Testis (tissue), 2 donors: ENCODE measurements at regions not wholly inside any gene's neighbourhood (a gene's known extent, or its start where the extent isn't known, plus 50 kb on each side); places are given as distances from the start of the nearest gene placed in this dataset.

ENCODE experiments used
- DNase-seq: peaks from one replicate; pipeline ENCODE4 v3.0.0-alpha.2; 2019
- H3K27ac ChIP-seq, 2 donors: fragments of 200-600 bp; sonication (generic); one replicate each; pipeline ENCODE4 v1.5.1; 2019
- H3K27me3 ChIP-seq: fragments of 200-600 bp; sonication (generic); one replicate; pipeline ENCODE4 v1.5.1; 2019
- H3K36me3 ChIP-seq: fragments of 200-600 bp; sonication (generic); one replicate; pipeline ENCODE4 v1.5.1; 2017; ENCODE audit warnings: low read depth; ENCODE audit errors: missing control alignments
- H3K4me1 ChIP-seq: fragments of 200-600 bp; sonication (generic); one replicate; pipeline ENCODE4 v1.5.1; 2019
- H3K4me3 ChIP-seq, 2 donors: fragments of 200-600 bp; sonication (generic); one replicate each; pipeline ENCODE4 v1.5.1; 2017 to 2019
- H3K9me3 ChIP-seq: fragments of 200-600 bp; sonication (generic); one replicate; pipeline ENCODE4 v1.5.1; 2017
- POLR2A ChIP-seq: fragments of 450-650 bp; IDR thresholded peaks from one replicate; pipeline ENCODE4 v1.6.1; 2017; ENCODE audit warnings: antibody characterized with exemption, mild to moderate bottlenecking, moderate library complexity
- WGBS, 2 donors: methylation state at CpG; one replicate each; pipeline ENCODE4 v1.1.5; 2018; 5-methylcytosine and 5-hydroxymethylcytosine counted together
- intact Hi-C: fragments of 100-400 bp; cut with DNase I; formaldehyde crosslinking; loops from one replicate; pipeline ENCODE4 v1.15.1; 2023; ENCODE audit warnings: low total_unique reads
- TF ChIP-seq, protein P1 (sequence below), 3 experiments: fragments of 450-650 bp in 2 of 3; fragments of 200-600 bp in 1 of 3; sonication (generic) in 1 of 3; IDR thresholded peaks; one replicate each; pipeline ENCODE4 v1.5.1; 2016 to 2019; ENCODE audit warnings: antibody characterized with exemption in 3 of 3, mild to moderate bottlenecking in 2 of 3, moderate library complexity in 1 of 3

- H3K36me3 ChIP-seq, result no peaks in the 10 kb centered on the region
- H3K27me3 ChIP-seq, result no peaks in the 10 kb centered on the region
- DNase-seq, result no peak
- no peaks in the 10 kb centered on the region for H3K4me1 ChIP-seq
- H3K4me3 ChIP-seq, result no peak overlapping the region
- no peak overlapping the region for H3K27ac ChIP-seq
- TF ChIP-seq, protein P1, sequence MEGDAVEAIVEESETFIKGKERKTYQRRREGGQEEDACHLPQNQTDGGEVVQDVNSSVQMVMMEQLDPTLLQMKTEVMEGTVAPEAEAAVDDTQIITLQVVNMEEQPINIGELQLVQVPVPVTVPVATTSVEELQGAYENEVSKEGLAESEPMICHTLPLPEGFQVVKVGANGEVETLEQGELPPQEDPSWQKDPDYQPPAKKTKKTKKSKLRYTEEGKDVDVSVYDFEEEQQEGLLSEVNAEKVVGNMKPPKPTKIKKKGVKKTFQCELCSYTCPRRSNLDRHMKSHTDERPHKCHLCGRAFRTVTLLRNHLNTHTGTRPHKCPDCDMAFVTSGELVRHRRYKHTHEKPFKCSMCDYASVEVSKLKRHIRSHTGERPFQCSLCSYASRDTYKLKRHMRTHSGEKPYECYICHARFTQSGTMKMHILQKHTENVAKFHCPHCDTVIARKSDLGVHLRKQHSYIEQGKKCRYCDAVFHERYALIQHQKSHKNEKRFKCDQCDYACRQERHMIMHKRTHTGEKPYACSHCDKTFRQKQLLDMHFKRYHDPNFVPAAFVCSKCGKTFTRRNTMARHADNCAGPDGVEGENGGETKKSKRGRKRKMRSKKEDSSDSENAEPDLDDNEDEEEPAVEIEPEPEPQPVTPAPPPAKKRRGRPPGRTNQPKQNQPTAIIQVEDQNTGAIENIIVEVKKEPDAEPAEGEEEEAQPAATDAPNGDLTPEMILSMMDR (IDR thresholded peaks at IDR 0.05), result no peak
- no peak for TF ChIP-seq POLR2A
- no peaks in the 10 kb centered on the region for H3K9me3 ChIP-seq
- intact Hi-C loops, result no loop called here
These were observed 947.9 kb upstream of the CHORDC1 start for GRCh38 chr11:91170711-91171110.

DNA sequence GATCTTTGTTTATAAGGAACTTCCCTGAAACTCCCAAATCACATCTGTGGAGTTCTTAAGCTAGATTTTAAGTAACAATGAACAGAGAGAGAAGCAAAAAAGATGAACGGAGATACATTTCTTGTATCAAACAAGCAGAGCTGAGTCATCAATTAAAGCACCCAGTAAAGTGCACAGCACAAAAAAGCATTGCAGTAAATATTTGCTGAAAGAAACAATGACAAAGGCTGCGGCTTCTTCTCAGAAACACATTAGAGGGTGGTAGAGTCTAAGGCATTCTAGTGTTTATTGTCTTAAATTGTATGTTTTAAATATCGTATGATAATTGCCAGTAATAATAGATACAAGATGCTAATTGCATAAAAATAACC, 941.6 kb upstream of the CHORDC1 start:
- H3K36me3 ChIP-seq, result no peaks in the 10 kb centered on the region
- H3K4me1 ChIP-seq, result peaks cover 8% of the 10 kb centered on the region
- no peaks in the 10 kb centered on the region for H3K9me3 ChIP-seq
- no peak overlapping the region for H3K4me3 ChIP-seq
- intact Hi-C loops, result no loop called here
- no peak overlapping the region for H3K27ac ChIP-seq
- WGBS, 2 donors, result 42 to 55% methylated on average over 3 of the region's 3 CpGs
- no peaks in the 10 kb centered on the region for H3K27me3 ChIP-seq
- TF ChIP-seq, protein P1 (IDR thresholded peaks at IDR 0.05), result no peak
- no peak for TF ChIP-seq POLR2A
- DNase-seq, result no peak

GRCh38 chr11:91163619-91164451, 941.0 kb upstream of the CHORDC1 start:
- peaks cover 8% of the 10 kb centered on the region for H3K4me1 ChIP-seq
- H3K27ac ChIP-seq, result no peak overlapping the region
- H3K4me3 ChIP-seq, result no peak overlapping the region
- no peak for TF ChIP-seq POLR2A
- TF ChIP-seq, protein P1 (IDR thresholded peaks at IDR 0.05), result no peak
- H3K27me3 ChIP-seq, result no peaks in the 10 kb centered on the region
- WGBS, 2 donors, result 27 to 39% methylated on average over 2 of the region's 2 CpGs
- intact Hi-C loops, result no loop called here
- no peaks in the 10 kb centered on the region for H3K36me3 ChIP-seq
- no peak for DNase-seq
- H3K9me3 ChIP-seq, result no peaks in the 10 kb centered on the region

- no peak for TF ChIP-seq POLR2A
- TF ChIP-seq, protein P1 (IDR thresholded peaks at IDR 0.05), result no peak
These were observed 937.8 kb upstream of the CHORDC1 start for GRCh38 chr11:91160661-91161060.

More at GRCh38 chr11:91160661-91161060, 937.8 kb upstream of the CHORDC1 start:
- Histone ChIP-seq H3K4me3 (no peak overlapping the region), H3K36me3 (no peaks in the 10 kb centered on the region), H3K4me1 (peaks cover 8% of the 10 kb centered on the region), H3K27me3 (no peaks in the 10 kb centered on the region), H3K27ac (no peak overlapping the region), H3K9me3 (no peaks in the 10 kb centered on the region)
- DNase-seq, result no peak
- intact Hi-C loops, result no loop called here
- WGBS, 2 donors, result 77 to 85% methylated on average over 1 of the region's 1 CpG
